GM10248 (cell line): ENCODE measurements at regions not wholly inside any gene's neighbourhood (a gene's known extent, or its start where the extent isn't known, plus 50 kb on each side); places are given as distances from the start of the nearest gene placed in this dataset.
"Not testable (repeated sequence)": the region's sequence is repeated elsewhere in the genome, so short reads cannot be mapped to it uniquely, and the experiment has no call there.

Experiments
- CTCF ChIA-PET: fragments of 300-600 bp; sonication (Branson Sonifier 250); formaldehyde crosslinking; extraction: SDS; loops from one replicate; lab custom pipeline; 2021; ENCODE audit warnings: antibody characterized with exemption; lab: Yijun Ruan, JAX
- POLR2A ChIA-PET: fragments of 350-650 bp; sonication (Branson Sonifier 250); formaldehyde crosslinking; extraction: SDS; loops from one replicate; lab custom pipeline; 2020; ENCODE audit warnings: antibody characterized with exemption; lab: Yijun Ruan, JAX
- DNase-seq: peaks from one replicate; pipeline ENCODE4 v3.0.0; 2012; ENCODE audit errors: extremely low spot score
- CTCF ChIP-seq: IDR thresholded peaks from 2 replicates; pipeline ENCODE4 v1.5.1; 2012; ENCODE audit warnings: mild to moderate bottlenecking, low read depth; ENCODE audit errors: extremely low read depth, missing control alignments, control extremely low read depth

- ChIA-PET POLR2A (no interaction called here), CTCF (no interaction called here)
- no peak for TF ChIP-seq CTCF
- no peak for DNase-seq
Observed at GRCh38 chr5:90223756-90224155, 185.8 kb downstream of the CETN3 start.

DNA sequence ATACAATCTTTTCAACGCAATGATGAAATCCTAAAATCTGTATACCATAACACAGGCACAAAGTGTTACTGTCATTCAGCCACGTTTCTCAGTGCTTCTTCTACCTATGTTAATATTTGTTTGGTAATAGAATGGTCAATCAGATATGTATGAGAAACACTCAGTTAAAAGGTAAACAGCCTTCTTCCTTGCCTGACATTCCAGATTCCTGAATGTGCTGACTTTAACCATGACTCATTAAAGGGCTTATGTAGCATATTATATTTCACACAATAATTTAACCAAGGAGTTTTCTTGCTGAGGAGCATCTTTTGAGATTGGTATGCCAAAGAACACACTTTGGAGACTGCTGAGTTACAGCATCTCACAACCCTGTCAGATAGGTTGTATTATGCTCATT, 187.6 kb downstream of the CETN3 start:
- no peak for DNase-seq
- TF ChIP-seq CTCF = no peak
- ChIA-PET CTCF (no interaction called here), POLR2A (no interaction called here)

GRCh38 chr5:90220554-90220953, 189.0 kb downstream of the CETN3 start:
- TF ChIP-seq CTCF = no peak
- no peak for DNase-seq
- POLR2A ChIA-PET = no interaction called here
- CTCF ChIA-PET = no interaction called here

- CTCF ChIA-PET = no interaction called here
- DNase-seq = no peak
- no peak for TF ChIP-seq CTCF
- POLR2A ChIA-PET = no interaction called here
Observed at GRCh38 chr5:90214991-90215390, 194.6 kb downstream of the CETN3 start.

- POLR2A ChIA-PET, DNase-seq, CTCF ChIA-PET: not testable (repeated sequence)
Observed at GRCh38 chr5:90208323-90208722, 201.2 kb downstream of the CETN3 start.

DNA sequence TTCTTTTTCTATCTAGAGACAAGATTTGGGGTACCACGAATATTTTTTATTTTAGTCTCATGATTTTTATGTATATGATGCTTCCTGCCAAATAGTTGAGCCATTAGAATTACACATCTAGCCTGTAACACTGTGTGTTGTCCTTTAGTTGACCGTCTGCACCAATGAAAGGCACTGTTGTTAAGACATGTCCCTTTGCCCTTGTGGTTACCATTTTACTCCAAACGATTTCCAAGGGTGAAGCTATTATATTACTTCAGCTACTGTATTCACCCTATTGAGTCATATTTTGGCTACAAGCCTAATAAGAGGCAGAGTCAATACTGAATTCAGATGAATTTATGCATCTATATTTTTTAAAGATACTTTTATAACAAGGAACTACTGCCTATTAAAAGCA, 207.6 kb downstream of the CETN3 start:
- POLR2A ChIA-PET = no interaction called here
- CTCF ChIA-PET = no interaction called here

GRCh38 chr5:90193185-90193822, 216.3 kb downstream of the CETN3 start:
- ChIA-PET POLR2A (no interaction called here), CTCF (no interaction called here)
- DNase-seq = no peak
- TF ChIP-seq CTCF = no peak

More for the DNA sequence above, 207.6 kb downstream of the CETN3 start:
- no peak for DNase-seq
- TF ChIP-seq CTCF = no peak
